Sigmoid colon (tissue), 3 donors: ENCODE measurements at regions not wholly inside any gene's neighbourhood (a gene's known extent, or its start where the extent isn't known, plus 50 kb on each side); places are given as distances from the start of the nearest gene placed in this dataset.

Experiments
- POLR2A ChIP-seq, 2 donors: fragments of 450-650 bp; IDR thresholded peaks; one replicate each; pipeline ENCODE4 v1.6.1; 2016; ENCODE audit warnings: antibody characterized with exemption in 2 of 2, mild to moderate bottlenecking in 2 of 2, moderate library complexity in 2 of 2
- TF ChIP-seq, protein P1 (sequence below), 4 experiments: fragments of 450-650 bp in 3 of 4; fragments of 200-600 bp in 1 of 4; IDR thresholded peaks; one replicate each; pipeline ENCODE4 v1.5.1; 2016 to 2019; ENCODE audit warnings: antibody characterized with exemption in 4 of 4, mild to moderate bottlenecking in 3 of 4, moderate library complexity in 2 of 4

DNA sequence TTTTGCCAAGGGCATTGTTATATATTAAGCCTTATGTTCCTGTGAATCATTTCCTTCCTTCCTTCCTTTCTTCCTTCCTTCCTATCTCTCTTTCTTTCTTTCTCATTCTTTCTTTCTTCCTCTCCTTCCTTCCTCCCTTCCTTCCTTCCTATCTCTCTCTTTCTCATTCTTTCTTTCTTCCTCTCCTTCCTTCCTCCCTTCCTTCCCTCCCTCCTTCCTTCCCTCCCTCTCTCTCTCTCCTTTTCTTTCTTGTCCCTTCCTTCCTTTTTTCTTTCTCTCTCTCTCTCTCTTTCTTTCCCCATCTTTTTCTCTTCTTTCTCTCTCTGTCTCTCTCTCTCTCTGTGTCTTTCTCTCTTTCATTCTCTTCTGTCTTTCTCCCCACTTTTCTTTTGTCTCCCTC, 226.6 kb downstream of the ETNK1 start:
- TF ChIP-seq POLR2A (IDR thresholded peaks at IDR 0.05), result no peak
- TF ChIP-seq, protein P1, sequence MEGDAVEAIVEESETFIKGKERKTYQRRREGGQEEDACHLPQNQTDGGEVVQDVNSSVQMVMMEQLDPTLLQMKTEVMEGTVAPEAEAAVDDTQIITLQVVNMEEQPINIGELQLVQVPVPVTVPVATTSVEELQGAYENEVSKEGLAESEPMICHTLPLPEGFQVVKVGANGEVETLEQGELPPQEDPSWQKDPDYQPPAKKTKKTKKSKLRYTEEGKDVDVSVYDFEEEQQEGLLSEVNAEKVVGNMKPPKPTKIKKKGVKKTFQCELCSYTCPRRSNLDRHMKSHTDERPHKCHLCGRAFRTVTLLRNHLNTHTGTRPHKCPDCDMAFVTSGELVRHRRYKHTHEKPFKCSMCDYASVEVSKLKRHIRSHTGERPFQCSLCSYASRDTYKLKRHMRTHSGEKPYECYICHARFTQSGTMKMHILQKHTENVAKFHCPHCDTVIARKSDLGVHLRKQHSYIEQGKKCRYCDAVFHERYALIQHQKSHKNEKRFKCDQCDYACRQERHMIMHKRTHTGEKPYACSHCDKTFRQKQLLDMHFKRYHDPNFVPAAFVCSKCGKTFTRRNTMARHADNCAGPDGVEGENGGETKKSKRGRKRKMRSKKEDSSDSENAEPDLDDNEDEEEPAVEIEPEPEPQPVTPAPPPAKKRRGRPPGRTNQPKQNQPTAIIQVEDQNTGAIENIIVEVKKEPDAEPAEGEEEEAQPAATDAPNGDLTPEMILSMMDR (IDR thresholded peaks at IDR 0.05), result no peak
